HG03097 (cell line): ENCODE measurements at regions not wholly inside any gene's neighbourhood (a gene's known extent, or its start where the extent isn't known, plus 50 kb on each side); places are given as distances from the start of the nearest gene placed in this dataset.
"Not testable (repeated sequence)": the region's sequence is repeated elsewhere in the genome, so short reads cannot be mapped to it uniquely, and the experiment has no call there.

Experiments
- ATAC-seq: cut with Tn5 transposase; IDR thresholded peaks from one replicate; pipeline ENCODE4 v1.9.1; 2021; ENCODE audit not compliant: unreplicated experiment, low FRiP score

DNA sequence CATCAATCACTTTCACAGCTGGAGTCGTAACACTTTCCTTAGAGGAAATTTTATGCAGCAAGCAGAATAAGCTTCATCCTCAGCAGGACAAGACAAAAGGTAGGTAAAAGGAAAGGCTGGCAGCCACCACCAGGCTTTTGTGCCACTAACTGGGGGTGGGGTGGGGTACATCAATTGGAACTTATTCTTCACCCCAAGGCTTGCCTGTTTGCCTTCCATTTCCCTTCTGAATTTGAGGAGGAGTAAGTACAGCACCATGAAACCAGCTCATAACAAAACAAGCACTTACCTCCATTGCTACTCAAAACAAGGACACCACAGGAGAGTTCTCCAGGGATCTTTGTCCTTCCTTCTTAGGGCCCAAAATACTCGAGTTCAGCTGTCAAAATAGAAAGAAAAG is 296.8 kb downstream of the ARRDC4 start:
- ATAC-seq = no peak

DNA sequence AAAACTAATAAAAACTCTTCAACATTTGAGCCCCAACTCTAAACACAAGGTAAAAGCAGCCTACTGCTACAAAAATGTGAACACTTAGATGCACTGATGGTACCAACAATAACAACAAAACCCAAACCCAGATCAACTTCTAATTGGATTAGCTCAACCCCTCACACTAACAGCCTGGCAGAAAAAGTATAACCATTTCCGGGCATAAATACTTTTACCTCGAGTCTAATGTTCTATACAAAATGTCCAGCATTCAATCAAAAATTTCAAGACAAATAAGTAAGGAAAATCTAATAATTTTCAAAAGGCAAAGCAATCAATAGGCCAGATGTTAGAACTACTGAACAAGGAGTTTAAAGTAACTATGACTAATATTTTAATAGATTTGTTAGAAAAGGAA is 303.3 kb downstream of the ARRDC4 start:
- no peak for ATAC-seq

GRCh38 chr15:98266295-98266694 is 305.8 kb downstream of the ARRDC4 start:
- ATAC-seq = no peak

DNA sequence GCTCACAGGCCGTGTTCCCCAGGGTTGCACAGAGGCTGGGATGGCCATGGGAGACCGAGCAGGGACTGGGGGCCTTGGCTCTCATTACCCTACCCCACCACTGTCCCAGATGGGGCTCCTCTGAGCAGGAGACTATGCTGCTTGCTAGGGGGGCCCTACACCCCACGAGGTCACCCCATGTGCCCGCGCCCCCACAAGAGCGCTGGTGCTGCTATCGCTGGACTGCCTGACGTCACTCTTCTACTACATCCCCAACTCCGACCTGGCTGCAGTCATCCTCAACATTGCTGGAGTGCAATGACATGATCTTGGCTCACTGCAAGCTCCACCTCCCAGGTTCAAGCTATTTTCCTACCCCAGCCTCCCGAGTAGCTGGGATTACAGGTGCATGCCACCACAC is 307.7 kb downstream of the ARRDC4 start:
- no peak for ATAC-seq

DNA sequence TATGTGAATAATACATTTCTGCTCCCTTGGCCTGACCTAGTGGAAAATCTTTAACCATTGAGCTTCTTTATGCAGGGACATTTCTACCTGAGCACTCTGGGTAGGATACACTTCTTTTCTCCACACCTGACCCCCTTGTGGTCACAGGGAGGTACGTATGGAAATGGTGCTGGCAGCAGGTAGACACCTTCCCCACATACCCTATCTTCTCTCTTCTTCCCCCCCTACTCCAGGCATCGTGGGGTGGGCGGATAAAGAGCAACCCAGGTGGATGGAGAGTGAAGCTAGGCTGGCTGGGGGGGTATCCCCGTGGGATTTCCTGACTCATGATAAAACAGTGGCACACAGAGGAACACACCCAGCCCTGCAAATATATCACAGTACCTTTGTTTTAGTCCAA is 312.1 kb downstream of the ARRDC4 start:
- no peak for ATAC-seq

DNA sequence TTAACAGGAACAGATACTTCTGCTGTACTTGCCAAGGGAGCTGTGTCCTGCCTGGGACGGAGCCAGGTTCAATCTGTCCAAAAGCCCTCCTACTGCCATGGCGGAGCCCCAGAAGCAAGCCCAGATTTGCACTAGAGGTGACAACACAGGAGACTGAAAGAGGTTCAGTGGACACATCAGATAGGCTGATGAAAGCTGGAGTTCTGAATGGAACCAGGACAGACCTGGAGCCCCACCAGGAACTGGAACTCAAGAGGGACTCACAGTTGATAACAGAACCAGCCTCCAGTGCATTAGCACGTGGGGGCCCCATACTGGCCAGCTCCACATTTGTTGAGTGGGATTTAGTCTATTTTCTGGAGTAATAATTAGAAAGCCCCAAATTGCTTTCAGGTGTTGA is 315.5 kb downstream of the ARRDC4 start:
- ATAC-seq = no peak

DNA sequence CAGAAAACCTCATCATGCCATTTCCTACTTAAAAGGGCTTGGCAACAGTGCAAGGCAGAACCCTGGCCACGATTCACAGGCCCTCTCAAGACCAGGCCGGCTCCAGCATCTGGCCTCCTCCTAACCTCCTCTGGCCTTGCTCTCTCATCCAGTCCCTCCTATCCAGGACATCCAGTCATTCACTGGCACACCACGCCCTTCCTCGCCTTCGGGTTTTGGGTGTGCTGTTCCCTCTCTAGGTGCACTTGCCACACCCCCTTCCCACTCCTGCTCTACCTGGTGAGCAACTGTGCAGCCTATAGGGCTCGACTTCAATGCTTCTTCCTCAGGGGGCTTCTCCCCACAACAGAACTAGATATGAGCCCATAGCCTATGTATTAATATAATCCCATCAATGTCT is 317.1 kb downstream of the ARRDC4 start:
- ATAC-seq = no peak

GRCh38 chr15:98280284-98280975 is 319.9 kb downstream of the ARRDC4 start:
- no peak for ATAC-seq

GRCh38 chr15:98281130-98281529 is 320.6 kb downstream of the ARRDC4 start:
- ATAC-seq = no peak

- no peak for ATAC-seq
Measured at GRCh38 chr15:98282656-98283332, 322.3 kb downstream of the ARRDC4 start.

- no peak for ATAC-seq
Measured at GRCh38 chr15:98286200-98286599, 325.7 kb downstream of the ARRDC4 start.

- no peak for ATAC-seq
Measured at GRCh38 chr15:98286831-98287230, 326.3 kb downstream of the ARRDC4 start.

GRCh38 chr15:98288091-98288590 is 327.6 kb downstream of the ARRDC4 start:
- no peak for ATAC-seq

DNA sequence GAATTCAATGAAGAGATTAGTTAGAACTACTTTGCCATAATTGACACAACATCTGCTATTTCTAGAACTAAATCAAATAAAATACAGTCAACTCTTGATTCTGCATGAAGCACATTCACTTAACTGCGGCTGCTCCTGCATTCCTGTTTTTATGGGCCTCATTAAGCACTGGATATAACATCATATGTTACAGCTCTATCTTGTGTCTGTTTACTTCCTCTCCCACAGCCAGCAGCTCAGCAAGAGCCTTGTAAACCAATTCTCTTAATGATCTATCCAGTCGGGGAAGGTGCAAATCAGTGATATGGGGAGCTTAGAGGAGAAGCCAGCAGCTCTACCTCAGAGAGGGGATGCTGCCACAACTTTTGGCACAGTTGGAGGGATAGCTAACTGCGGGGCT is 329.2 kb downstream of the ARRDC4 start:
- no peak for ATAC-seq

GRCh38 chr15:98292442-98293240 is 332.1 kb downstream of the ARRDC4 start:
- peak; percentile 73 for ATAC-seq

- no peak for ATAC-seq
Measured at GRCh38 chr15:98294126-98294525, 333.6 kb downstream of the ARRDC4 start.

DNA sequence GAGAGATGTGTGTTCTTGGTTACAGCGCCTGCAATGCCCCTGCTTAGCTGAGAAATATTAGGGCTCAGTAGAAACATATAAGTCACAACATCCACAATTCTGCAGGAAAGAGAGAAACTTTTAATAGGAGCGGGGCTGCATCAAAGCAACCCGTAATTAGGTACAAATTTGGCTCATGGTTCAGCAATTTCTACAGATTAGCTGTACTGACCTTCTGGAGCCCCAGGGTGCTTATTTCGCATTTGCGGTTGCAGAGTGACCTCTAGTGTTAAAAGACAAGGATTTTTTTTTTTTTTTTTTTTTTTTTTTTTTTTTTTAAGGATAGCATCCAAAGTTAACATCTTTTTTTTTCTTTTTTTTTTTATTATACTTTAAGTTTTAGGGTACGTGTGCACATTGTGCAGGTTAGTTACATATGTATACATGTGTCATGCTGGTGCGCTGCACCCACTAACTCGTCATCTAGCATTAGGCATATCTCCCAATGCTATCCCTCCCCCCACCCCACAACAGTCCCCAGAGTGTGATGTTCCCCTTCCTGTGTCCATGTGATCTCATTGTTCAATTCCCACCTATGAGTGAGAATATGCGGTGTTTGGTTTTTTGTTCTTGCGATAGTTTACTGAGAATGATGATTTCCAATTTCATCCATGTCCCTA is 334.7 kb downstream of the ARRDC4 start:
- not testable (repeated sequence) for ATAC-seq

DNA sequence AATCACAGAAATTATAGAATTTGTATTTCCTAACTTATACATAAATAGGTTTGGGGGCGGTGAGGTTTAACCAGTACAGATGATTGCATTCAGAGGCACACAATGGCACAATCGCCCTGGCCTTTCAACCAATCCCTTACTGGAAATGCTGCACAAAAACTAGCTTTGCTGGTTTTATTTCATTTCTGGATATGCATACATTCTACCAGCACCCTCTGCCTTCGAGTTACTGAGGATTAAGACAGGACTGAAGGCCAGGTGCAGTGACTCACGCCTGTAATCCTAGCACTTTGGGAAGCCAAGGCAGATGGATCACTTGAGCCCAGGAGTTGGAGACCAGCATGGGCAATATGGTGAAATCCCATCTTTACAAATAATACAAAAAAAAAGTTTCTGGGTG is 336.1 kb downstream of the ARRDC4 start:
- ATAC-seq = no peak

GRCh38 chr15:98304371-98304770 is 343.9 kb downstream of the ARRDC4 start:
- ATAC-seq = no peak

DNA sequence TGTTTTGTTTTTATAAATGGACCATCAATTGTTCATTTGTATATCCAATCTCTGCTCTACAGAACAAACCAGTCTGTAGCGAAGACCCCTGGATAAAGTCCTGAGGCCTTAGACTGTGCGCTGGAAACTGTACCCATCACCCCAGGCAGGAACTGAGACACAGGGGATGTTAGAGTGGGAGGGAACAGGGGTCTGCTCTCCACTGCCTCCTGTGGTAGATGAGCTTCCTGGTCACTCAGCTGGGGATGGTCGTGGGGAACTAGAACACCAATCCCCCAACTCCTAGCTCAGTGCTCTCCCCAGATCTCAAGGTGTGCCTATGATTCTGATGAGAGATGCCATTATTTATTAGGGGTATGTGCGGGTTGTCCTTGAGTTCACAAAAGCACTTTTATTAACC is 340.2 kb upstream of the IGF1R start:
- ATAC-seq = no peak
